ENCODE measurements at regions not wholly inside any gene's neighbourhood (a gene's known extent, or its start where the extent isn't known, plus 50 kb on each side); places are given as distances from the start of the nearest gene placed in this dataset.

- intact Hi-C loops (cut with micrococcal nuclease) = no loop called here
- CTCF ChIA-PET = no interaction called here
- Histone ChIP-seq H4K20me1 (ENCODE audit: insufficient read depth) (no peaks in the 10 kb centered on the region), H3K36me3 (ENCODE audit: control insufficient read depth in 1 of 2, insufficient read depth in 2 of 2, low read length in 2 of 2) (no peaks in the 10 kb centered on the region), H3K79me2 (ENCODE audit: insufficient read depth, low read length) (no peaks in the 10 kb centered on the region), H3K4me3 (replicated peaks in 1 of 2; ENCODE audit: low read depth in 1 of 2, low read length in 2 of 2) (no peak overlapping the region), H3K9me3 (ENCODE audit: control insufficient read depth in 1 of 2, insufficient read depth in 1 of 2, low read depth in 1 of 2, low read length in 2 of 2) (no peaks in the 10 kb centered on the region), H2AFZ (ENCODE audit: low read depth, low read length, poor library complexity, severe bottlenecking) (no peak overlapping the region), H3K4me1 (ENCODE audit: control insufficient read depth in 1 of 2, insufficient read depth in 2 of 2, low read length in 2 of 2) (no peaks in the 10 kb centered on the region), H3K4me2 (ENCODE audit: low read length) (no peak overlapping the region), H3K9ac (ENCODE audit: low read length) (no peak overlapping the region), H3K27ac (ENCODE audit: low read depth, low read length) (no peak overlapping the region), H3K9me2 (ENCODE audit: insufficient read depth) (no peaks in the 10 kb centered on the region), H3K27me3 (ENCODE audit: insufficient read depth, low read length) (no peaks in the 10 kb centered on the region)
- RAD21 ChIA-PET (ENCODE audit: low non-redundant PET in 1 of 2, low total read pairs in 2 of 2, uncharacterized antibody in 2 of 2, unreplicated experiment in 2 of 2) = no interaction called here
- ATAC-seq (no peak), DNase-seq (ENCODE audit: low read depth, low spot score) (no peak)
- POLR2A ChIA-PET = no interaction called here
- TF ChIP-seq ZFX (IDR thresholded peaks at IDR 0.05) = no peak
- TF ChIP-seq RAD21 (IDR thresholded peaks at IDR 0.05; ENCODE audit: low read depth) = peak; percentile 41; the same call in 1 of the 2 replicates
- BruUV-seq (replicated peaks) = no TSS peak
Measured at GRCh38 chr6:1062786-1063545, 248.9 kb upstream of the FOXQ1 start.

GRCh38 chr6:1059596-1059995 is 252.3 kb upstream of the FOXQ1 start:
- no peaks in the 10 kb centered on the region for H3K27me3 ChIP-seq (ENCODE audit: insufficient read depth, low read length)
- ChIA-PET RAD21 (ENCODE audit: low non-redundant PET in 1 of 2, low total read pairs in 2 of 2, uncharacterized antibody in 2 of 2, unreplicated experiment in 2 of 2) (no interaction called here), POLR2A (no interaction called here), CTCF (no interaction called here)
- no peaks in the 10 kb centered on the region for H3K36me3 ChIP-seq (ENCODE audit: control insufficient read depth in 1 of 2, insufficient read depth in 2 of 2, low read length in 2 of 2)
- H2AFZ ChIP-seq (ENCODE audit: low read depth, low read length, poor library complexity, severe bottlenecking) = no peak overlapping the region
- H3K9me3 ChIP-seq (ENCODE audit: control insufficient read depth in 1 of 2, insufficient read depth in 1 of 2, low read depth in 1 of 2, low read length in 2 of 2) = no peaks in the 10 kb centered on the region
- H3K4me3 ChIP-seq (replicated peaks in 1 of 2; ENCODE audit: low read depth in 1 of 2, low read length in 2 of 2) = no peak overlapping the region
- intact Hi-C loops (cut with micrococcal nuclease) = no loop called here
- H4K20me1 ChIP-seq (ENCODE audit: insufficient read depth) = no peaks in the 10 kb centered on the region
- H3K79me2 ChIP-seq (ENCODE audit: insufficient read depth, low read length) = no peaks in the 10 kb centered on the region
- ATAC-seq = no peak
- H3K9me2 ChIP-seq (ENCODE audit: insufficient read depth) = no peaks in the 10 kb centered on the region
- BruUV-seq (replicated peaks) = no TSS peak
- TF ChIP-seq RAD21 (IDR thresholded peaks at IDR 0.05; ENCODE audit: low read depth) (no peak), CBX3 (IDR thresholded peaks at IDR 0.05; ENCODE audit: low read depth) (no peak), ELF1 (IDR thresholded peaks at IDR 0.05; ENCODE audit: borderline replicate concordance, low read depth) (no peak), SP1 (IDR thresholded peaks at IDR 0.05; ENCODE audit: low read depth) (no peak)
- no peak overlapping the region for H3K4me2 ChIP-seq (ENCODE audit: low read length)
- DNase-seq (ENCODE audit: low read depth, low spot score) = no peak
- H3K9ac ChIP-seq (ENCODE audit: low read length) = no peak overlapping the region
- H3K4me1 ChIP-seq (ENCODE audit: control insufficient read depth in 1 of 2, insufficient read depth in 2 of 2, low read length in 2 of 2) = peaks cover 5 to 14% of the 10 kb centered on the region in 2 experiments; a peak in 3 of 4 replicates
- H3K27ac ChIP-seq (ENCODE audit: low read depth, low read length) = no peak overlapping the region
